BE2C (cell line): ENCODE measurements at regions not wholly inside any gene's neighbourhood (a gene's known extent, or its start where the extent isn't known, plus 50 kb on each side); places are given as distances from the start of the nearest gene placed in this dataset.

Experiments
- DNase-seq: peaks from one replicate; pipeline ENCODE4 v3.0.0-alpha.2; 2020
- H3K27me3 ChIP-seq: fragments of 250-450 bp; sonication (Bioruptor Pico); 2 replicates; pipeline ENCODE4 v1.5.1; 2020; ENCODE audit warnings: mild to moderate bottlenecking
- H3K36me3 ChIP-seq: fragments of 250-450 bp; sonication (Bioruptor Pico); 2 replicates; pipeline ENCODE4 v1.5.1; 2020; ENCODE audit warnings: mild to moderate bottlenecking
- H3K4me1 ChIP-seq: fragments of 250-450 bp; sonication (Bioruptor Pico); 2 replicates; pipeline ENCODE4 v1.5.1; 2020
- H3K4me3 ChIP-seq: 2 replicates; pipeline ENCODE4 v1.5.1; 2011; ENCODE audit warnings: low read depth, low read length
- H3K9me3 ChIP-seq: fragments of 250-450 bp; sonication (Bioruptor Pico); 2 replicates; pipeline ENCODE4 v1.5.1; 2020
- TF ChIP-seq, protein P1 (sequence below): IDR thresholded peaks from 2 replicates; pipeline ENCODE4 v1.5.1; 2012; ENCODE audit warnings: mild to moderate bottlenecking, low read depth, low read length

DNA sequence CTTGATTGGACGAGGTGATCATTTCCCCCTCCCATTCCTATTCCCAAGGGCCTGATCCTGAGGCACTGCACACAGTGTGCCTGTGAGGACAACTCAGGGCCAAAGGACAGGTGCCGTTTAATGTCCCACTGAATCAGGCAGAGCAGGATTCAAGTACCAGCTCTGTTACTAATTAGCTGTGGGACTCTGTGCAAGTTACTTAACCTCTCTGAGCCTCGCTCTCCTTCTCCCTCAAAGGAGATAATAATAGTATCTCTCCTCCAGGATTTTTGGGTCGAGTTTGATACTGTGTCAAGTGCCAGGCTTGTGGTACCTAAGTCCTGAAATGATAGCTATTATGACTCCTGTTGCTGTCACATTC is 86.8 kb upstream of the NKD1 start:
- Histone ChIP-seq H3K4me3 (no peak overlapping the region), H3K9me3 (no peaks in the 10 kb centered on the region)

DNA sequence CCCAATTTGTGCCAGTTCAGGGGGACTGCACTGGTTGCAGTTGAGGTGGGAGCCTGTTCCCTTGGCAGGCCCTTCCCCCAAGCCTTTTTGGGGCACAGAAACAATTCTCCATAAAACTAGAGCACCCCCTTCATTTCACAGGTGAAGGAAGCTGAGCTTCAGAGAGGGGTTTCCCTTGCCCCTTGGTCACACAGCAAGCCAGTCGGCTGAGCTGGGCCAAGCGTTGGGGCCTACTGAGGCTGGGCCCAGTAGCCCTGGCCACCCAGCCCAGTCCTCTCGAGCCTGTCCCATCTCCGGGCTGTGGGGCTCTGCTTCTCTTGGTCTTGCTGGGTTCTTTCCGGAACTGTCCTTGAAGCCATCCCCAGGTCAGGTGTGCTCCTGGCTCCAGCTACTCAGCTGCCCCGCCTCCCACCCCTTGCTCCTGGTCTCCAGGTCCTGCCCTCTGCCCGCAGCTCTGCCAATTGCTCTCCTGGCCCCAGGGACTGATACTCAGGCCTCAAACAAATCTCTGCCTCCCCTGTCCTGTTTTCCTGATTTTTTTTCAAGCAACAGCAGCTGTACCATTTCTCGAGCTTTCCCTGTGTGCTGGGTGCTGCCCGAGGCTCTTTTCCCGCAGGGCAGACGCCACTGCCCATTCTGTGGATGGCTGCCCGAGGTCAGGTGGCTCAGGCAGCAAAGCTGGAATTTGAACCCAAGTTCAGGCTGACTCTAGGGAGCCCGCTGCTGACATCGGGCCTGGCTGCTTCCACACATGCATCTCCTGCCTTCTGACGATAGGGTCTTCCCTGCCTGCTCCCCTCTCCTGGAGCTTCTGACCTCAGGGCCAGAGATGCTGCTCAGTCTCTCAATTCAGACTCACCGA is 87.4 kb upstream of the NKD1 start:
- Histone ChIP-seq H3K4me3 (no peak overlapping the region), H3K36me3 (no peaks in the 10 kb centered on the region), H3K4me1 (no peaks in the 10 kb centered on the region; the same call in 1 of the 2 replicates), H3K9me3 (no peaks in the 10 kb centered on the region), H3K27me3 (no peaks in the 10 kb centered on the region)
- TF ChIP-seq, protein P1, sequence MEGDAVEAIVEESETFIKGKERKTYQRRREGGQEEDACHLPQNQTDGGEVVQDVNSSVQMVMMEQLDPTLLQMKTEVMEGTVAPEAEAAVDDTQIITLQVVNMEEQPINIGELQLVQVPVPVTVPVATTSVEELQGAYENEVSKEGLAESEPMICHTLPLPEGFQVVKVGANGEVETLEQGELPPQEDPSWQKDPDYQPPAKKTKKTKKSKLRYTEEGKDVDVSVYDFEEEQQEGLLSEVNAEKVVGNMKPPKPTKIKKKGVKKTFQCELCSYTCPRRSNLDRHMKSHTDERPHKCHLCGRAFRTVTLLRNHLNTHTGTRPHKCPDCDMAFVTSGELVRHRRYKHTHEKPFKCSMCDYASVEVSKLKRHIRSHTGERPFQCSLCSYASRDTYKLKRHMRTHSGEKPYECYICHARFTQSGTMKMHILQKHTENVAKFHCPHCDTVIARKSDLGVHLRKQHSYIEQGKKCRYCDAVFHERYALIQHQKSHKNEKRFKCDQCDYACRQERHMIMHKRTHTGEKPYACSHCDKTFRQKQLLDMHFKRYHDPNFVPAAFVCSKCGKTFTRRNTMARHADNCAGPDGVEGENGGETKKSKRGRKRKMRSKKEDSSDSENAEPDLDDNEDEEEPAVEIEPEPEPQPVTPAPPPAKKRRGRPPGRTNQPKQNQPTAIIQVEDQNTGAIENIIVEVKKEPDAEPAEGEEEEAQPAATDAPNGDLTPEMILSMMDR, result no peak
- no peak for DNase-seq

More for the DNA sequence above, 86.8 kb upstream of the NKD1 start:
- Histone ChIP-seq H3K27me3 (no peaks in the 10 kb centered on the region), H3K4me1 (no peaks in the 10 kb centered on the region), H3K36me3 (no peaks in the 10 kb centered on the region)
- no peak for DNase-seq
- TF ChIP-seq, protein P1, result no peak

DNA sequence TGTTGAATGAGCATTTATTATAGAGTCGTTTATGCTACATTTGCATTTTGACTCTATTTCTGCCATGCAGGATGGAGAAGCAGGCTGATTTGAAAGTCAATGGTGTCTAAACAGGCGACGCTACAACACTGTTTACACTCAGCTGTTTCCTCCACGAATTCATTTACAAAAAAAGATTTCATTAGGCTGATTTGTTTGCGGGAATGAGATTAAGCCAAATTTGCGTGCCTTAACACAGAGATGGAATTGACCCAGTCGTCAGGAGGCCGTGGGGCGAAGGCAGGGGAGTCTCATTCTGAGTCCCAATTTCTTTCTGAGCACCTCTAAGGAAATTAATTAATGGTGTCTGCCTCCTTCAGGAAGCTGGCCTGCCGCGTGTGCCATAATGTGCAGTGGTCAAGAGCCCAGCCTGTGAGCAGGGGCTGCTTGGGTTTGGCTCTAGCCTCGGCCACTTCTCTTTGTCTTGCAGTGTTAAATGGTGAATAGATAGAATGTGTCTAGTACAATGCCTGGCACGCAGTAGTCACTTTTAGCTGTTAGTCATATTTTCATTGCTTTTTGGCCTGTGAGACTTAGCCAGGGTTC is 88.6 kb upstream of the NKD1 start:
- TF ChIP-seq, protein P1, result no peak
- Histone ChIP-seq H3K4me1 (no peaks in the 10 kb centered on the region; the same call in 1 of the 2 replicates), H3K36me3 (no peaks in the 10 kb centered on the region), H3K4me3 (no peak overlapping the region), H3K27me3 (no peaks in the 10 kb centered on the region), H3K9me3 (no peaks in the 10 kb centered on the region)
- DNase-seq, result no peak

DNA sequence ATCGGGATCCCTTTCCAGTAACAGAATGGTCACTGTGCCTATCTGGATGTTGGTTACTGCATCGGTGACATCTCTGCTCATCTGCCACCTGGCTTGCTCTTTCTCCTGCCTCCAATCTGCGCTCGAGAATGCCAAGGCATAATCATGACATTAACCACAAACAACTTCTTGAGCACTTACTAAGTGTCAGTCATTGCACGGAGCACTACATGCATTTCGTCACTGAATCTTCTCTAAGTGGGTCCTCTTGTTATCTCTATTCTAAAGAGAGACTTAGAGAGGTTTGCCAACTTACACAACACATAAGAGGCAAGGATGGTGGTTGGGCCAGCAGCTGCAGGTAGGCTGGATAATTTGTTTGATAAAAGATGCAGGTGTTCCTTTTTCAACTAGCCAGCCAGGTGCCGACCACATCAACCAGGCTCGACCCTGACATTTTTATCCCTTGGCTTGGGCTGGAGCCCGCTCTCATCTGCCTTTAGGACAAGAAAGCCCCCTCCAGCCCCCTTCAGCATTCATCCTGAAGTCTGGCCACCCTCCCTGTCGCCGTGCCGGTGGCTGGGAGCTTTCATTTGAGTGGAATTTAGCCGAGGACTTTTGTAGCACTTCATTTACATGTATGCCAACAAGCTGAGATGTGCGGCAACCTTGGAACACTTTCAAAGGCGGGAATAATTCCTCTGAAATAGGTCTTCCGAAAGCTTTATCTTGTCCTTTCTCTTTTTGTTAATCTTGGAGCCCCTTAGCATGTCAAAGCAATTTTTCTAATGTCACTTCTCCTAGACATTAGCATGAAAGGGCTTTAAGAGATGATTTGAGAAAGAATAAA is 89.3 kb upstream of the NKD1 start:
- H3K27me3 ChIP-seq, result no peaks in the 10 kb centered on the region
- H3K4me3 ChIP-seq, result no peak overlapping the region
- TF ChIP-seq, protein P1, result no peak
- H3K36me3 ChIP-seq, result no peaks in the 10 kb centered on the region
- no peaks in the 10 kb centered on the region; the same call in 1 of the 2 replicates for H3K4me1 ChIP-seq
- no peaks in the 10 kb centered on the region for H3K9me3 ChIP-seq
- DNase-seq, result no peak

DNA sequence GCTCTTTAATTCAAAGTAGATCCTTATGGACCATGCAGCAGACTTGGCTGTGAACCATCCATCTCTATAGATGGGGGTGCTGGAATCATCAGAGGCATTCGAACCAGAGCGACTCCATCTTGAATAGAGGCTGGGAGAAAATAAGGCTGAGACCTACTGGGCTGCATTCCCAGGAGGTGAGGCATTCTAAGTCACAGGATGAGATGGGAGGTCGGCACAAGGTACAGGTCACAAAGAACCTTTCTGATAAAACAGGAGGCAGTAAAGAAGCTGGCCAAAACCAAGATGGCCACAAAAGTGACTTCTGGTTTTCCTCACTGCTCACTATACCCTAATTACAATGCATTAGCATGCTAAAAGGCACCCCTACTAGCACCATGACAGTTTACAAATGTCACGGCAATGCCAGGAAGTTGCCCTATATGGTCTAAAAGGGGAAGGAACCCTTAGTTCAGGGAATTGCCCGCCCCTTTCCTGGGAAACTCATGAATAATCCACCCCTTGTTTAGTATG is 89.2 kb upstream of the BRD7 start:
- no peak for DNase-seq
- TF ChIP-seq, protein P1, result no peak

More for the DNA sequence above, 89.2 kb upstream of the BRD7 start:
- Histone ChIP-seq H3K9me3 (no peaks in the 10 kb centered on the region), H3K27me3 (no peaks in the 10 kb centered on the region), H3K4me1 (no peaks in the 10 kb centered on the region; the same call in 1 of the 2 replicates), H3K36me3 (no peaks in the 10 kb centered on the region), H3K4me3 (no peak overlapping the region)
